HFF-Myc (cell line): ENCODE measurements at regions not wholly inside any gene's neighbourhood (a gene's known extent, or its start where the extent isn't known, plus 50 kb on each side); places are given as distances from the start of the nearest gene placed in this dataset.

ENCODE experiments used
- DNase-seq: peaks from one replicate; pipeline ENCODE4 v3.0.0-alpha.2; 2011; ENCODE audit warnings: low read depth; ENCODE audit errors: extremely low read depth
- H3K4me3 ChIP-seq: replicated peaks from 2 replicates; pipeline ENCODE4 v1.5.1; 2011; ENCODE audit warnings: low read depth, mild to moderate bottlenecking, control low read depth, low read length
- TF ChIP-seq, protein P1 (sequence below): IDR thresholded peaks from 2 replicates; pipeline ENCODE4 v1.5.1; 2012; ENCODE audit warnings: mild to moderate bottlenecking, low read depth, low read length, control low read depth; ENCODE audit errors: missing control alignments

DNA sequence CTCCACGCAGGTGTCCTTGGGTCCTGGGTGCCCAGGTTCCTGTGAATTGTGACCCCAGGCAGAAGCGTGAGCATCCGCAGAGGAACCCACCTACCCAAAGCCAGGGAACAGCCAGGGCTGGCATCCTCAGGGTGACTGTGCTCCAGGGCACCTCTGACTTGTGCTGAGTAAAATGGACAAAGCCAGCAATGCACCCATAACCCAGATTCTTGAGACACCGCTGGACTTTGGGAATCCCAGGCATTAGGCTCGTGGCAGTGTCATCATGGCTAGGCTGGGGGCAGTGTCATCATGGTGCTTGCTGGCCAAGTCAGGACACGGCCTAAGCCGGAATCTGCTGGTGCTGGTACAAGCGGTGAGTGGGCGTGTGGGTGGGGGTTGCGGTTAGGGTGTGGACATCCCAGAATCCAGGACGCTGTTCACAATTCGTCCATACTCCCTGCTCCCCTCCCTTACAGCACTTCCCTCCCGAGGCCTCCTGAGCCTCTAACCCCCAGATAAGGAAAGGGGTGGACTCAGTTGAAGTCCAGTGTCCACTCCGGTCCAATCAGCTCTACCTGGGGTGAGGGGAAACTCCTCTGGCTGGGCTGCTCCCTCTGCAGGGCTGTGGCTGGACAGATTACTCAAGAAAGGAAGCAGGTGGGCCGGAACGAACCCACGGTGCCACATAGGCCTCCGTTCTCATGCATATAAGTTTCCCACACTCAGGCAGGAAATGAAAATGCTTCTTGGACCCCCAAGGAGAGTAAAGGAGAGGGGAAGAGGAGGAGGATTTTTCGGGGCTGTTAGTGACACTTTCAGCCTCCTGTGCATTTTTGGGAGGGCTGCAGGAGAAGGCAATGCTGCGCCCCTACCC lies 138.9 kb downstream of the SEC14L1 start:
- DNase-seq = no peak
- TF ChIP-seq, protein P1, sequence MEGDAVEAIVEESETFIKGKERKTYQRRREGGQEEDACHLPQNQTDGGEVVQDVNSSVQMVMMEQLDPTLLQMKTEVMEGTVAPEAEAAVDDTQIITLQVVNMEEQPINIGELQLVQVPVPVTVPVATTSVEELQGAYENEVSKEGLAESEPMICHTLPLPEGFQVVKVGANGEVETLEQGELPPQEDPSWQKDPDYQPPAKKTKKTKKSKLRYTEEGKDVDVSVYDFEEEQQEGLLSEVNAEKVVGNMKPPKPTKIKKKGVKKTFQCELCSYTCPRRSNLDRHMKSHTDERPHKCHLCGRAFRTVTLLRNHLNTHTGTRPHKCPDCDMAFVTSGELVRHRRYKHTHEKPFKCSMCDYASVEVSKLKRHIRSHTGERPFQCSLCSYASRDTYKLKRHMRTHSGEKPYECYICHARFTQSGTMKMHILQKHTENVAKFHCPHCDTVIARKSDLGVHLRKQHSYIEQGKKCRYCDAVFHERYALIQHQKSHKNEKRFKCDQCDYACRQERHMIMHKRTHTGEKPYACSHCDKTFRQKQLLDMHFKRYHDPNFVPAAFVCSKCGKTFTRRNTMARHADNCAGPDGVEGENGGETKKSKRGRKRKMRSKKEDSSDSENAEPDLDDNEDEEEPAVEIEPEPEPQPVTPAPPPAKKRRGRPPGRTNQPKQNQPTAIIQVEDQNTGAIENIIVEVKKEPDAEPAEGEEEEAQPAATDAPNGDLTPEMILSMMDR = no peak
- H3K4me3 ChIP-seq = no peak overlapping the region

DNA sequence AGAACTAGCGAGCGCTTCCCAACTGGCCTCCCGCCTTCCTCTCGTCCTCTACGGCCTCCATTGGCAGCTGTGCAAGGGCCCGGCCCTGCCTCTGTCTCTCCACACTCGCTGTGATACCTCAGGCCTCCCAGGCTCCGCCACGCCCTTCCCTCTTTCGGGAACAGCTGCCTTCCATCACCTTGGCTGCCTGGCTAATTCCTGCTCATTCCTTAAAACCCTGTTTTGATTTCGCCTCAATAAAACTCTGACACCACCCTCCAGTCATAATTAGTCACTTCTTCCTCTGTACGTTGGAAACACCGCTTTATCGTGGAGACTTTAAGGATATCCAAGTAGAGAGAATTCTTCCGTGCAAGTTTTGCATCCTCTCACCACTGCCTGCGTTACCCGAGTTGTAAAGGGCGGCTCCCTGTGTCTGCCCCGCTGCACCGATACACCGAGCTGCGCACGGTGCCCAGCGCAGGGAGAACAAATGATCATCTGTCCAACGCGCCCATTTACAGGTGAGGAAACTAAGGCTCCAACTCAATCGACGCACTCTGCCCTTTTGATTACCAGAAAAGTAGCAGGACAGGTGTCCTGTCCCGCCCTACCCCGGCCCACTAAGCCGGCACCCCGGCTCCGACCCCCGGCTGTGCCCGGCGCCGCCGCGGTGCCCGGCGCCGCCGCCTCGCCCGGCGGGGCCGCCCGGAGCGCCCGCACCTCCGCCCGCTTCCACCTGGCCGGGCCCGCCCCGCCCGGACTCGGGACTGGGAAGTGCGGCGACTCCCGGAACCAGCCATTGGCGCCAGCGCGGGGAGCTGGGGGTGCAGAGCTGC lies 139.7 kb downstream of the SEC14L1 start:
- DNase-seq = no peak
- TF ChIP-seq, protein P1 = no peak
- H3K4me3 ChIP-seq = peak overlapping the region; percentile 13; the same call in 1 of the 2 replicates

- H3K4me3 ChIP-seq = peak overlapping the region; percentile 42
- no peak for DNase-seq
- TF ChIP-seq, protein P1 = no peak
These were observed 140.5 kb downstream of the SEC14L1 start for GRCh38 chr17:77281122-77281903.

GRCh38 chr17:77281904-77282367 lies 141.2 kb downstream of the SEC14L1 start:
- DNase-seq = no peak
- TF ChIP-seq, protein P1 = no peak
- H3K4me3 ChIP-seq = peak overlapping the region; percentile 42

DNA sequence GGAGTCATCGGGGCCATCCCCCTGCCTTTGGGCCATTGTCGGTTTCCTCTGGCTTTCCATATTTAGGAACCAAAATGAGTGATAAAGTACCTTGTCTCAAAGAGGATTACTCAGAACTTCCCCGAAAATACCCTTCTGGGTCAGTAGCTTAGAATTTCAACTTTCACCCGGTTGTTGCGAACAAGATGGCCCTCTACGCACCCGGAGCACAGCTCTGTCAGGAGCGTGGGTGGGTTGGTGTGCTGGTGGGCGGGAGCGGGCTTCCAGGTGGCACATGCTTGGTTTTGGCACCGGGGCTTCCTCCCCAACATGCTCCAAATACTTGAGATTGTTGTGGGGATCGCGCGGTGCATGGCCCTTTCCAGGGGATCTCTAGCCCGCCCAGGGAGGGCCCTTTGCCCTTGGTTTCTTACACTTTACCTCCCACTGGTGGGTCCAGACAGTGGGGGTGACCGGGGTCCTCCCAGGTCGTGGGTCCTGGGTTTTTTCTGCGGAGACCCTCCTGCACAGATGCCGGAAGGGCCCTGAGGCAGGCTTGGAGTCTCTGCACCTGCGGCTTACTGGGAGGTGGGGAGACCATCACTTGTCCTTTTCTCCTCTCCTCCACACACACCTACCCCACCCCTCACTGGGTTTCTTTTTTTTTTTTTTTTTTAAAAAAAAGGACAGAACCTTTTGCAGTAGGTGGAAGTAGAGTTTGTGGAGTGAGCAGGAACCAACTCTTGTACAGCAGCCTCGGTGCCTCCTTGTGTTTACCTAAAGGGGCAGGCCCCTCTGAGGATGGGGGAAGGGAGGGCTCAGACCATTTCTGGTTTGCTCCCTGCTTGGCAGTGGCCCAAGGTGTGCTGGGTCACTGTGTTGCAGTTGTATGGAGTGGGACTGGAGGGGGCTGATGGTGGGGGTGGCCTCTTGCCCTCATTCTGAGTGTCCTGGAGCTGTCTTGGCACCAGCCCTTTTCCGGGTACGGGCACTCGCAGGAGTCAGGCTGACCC lies 142.1 kb downstream of the SEC14L1 start:
- TF ChIP-seq, protein P1 = no peak
- DNase-seq = no peak
- no peak overlapping the region for H3K4me3 ChIP-seq
